ENCODE measurements at regions not wholly inside any gene's neighbourhood (a gene's known extent, or its start where the extent isn't known, plus 50 kb on each side); places are given as distances from the start of the nearest gene placed in this dataset.

DNA sequence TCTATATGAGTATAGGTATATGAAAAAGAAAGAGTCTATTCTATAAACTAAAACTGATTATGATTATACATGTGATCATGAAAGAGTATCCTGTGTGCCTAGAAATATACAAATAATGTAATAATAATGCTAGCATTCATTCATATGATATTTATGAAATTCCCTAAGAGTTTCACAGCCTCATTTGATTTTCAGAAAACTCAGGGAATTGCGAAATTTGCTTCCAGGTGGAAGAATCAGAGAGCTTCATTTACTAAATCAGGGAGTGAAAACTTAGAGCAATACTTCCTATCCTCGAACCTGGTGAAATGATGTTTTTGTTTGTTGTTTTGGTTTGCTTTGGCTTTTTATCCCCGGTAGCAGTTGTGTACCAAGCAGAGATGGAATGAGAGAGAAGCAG is 1105.7 kb upstream of the SLIT2 start:
- ChIA-PET POLR2A (no interaction called here), CTCF (no interaction called here)
- no peak for DNase-seq (ENCODE audit: extremely low spot score)
- TF ChIP-seq CTCF (IDR thresholded peaks at IDR 0.05; ENCODE audit: control extremely low read depth, extremely low read depth, low read depth, missing control alignments) = no peak

DNA sequence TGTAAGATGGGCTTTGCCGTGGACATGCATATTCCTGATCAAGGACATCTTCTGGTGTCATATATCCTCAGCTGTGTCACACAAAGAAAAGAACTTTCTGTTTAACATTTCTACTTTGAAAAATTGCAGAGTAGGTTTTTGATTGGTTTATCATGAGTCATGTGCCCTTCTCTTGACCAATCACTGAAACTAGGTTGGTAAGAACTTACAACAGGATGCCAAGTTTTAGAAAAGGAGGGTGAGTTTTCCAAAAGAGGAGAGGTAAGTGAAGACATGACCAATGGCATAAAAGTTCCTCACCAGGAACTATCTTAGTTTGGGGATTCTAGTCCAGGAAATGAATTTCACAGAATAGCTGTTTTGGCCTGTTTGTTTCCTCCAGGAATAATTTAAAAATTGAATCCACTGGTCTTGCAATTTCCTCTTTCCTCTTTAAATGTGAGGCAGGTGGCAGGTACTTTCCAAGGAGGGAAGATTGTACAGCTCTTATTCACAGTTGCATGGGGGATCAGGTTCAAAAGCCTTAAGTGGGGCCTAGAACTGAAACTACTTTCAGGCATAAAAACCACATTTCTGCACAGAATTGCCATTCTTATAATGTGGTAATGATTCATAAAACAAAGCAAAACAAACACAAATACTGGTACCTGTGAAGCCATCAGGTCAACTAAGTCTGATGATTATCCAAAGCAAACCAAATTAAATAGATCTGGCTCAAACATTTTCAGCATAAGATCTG is 1114.5 kb upstream of the LCORL start:
- POLR2A ChIA-PET = no interaction called here
- no peak for DNase-seq (ENCODE audit: extremely low spot score)
- TF ChIP-seq CTCF (IDR thresholded peaks at IDR 0.05; ENCODE audit: control extremely low read depth, extremely low read depth, low read depth, missing control alignments) = no peak
- CTCF ChIA-PET = interaction anchor here (1.1 to 1.2 kb wide), 3 partner anchors 15 to 70 kb away, joined by 3 read pairs; no protein-coding TSS in a partner anchor

DNA sequence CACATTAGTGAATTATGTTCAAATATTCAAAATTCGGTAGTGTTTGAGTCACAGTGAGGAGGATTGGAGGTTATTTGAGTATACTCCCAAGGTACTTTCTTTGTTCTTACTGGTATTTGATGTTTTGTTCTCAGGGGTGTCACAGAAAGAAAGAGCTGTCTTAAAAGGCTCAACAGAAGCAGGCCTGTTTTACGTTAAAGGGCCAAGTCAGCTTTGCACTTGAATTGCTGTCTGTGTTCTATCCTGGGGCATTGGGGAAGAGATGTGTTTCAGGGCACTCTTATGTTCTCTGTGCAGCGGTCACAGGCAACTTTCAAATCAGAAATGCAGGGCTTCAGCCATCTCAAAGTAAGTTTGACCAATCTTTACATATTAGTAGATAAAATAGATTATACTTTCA is 1113.1 kb upstream of the LCORL start:
- no peak for DNase-seq (ENCODE audit: extremely low spot score)
- no peak for TF ChIP-seq CTCF (IDR thresholded peaks at IDR 0.05; ENCODE audit: control extremely low read depth, extremely low read depth, low read depth, missing control alignments)
- POLR2A ChIA-PET = no interaction called here
- CTCF ChIA-PET = no interaction called here

GRCh38 chr4:19133315-19133714 is 1111.8 kb upstream of the LCORL start:
- ChIA-PET POLR2A (no interaction called here), CTCF (no interaction called here)
- no peak for DNase-seq (ENCODE audit: extremely low spot score)
- TF ChIP-seq CTCF (IDR thresholded peaks at IDR 0.05; ENCODE audit: control extremely low read depth, extremely low read depth, low read depth, missing control alignments) = no peak

- DNase-seq (ENCODE audit: extremely low spot score) = no peak
- ChIA-PET CTCF (no interaction called here), POLR2A (no interaction called here)
- TF ChIP-seq CTCF (IDR thresholded peaks at IDR 0.05; ENCODE audit: control extremely low read depth, extremely low read depth, low read depth, missing control alignments) = no peak
Measured at GRCh38 chr4:19130866-19131265, 1109.3 kb upstream of the LCORL start.

- TF ChIP-seq CTCF (IDR thresholded peaks at IDR 0.05; ENCODE audit: control extremely low read depth, extremely low read depth, low read depth, missing control alignments) = no peak
- POLR2A ChIA-PET = no interaction called here
- CTCF ChIA-PET = no interaction called here
Measured at GRCh38 chr4:19128176-19128575, 1106.6 kb upstream of the LCORL start.

More at GRCh38 chr4:19128176-19128575, 1106.6 kb upstream of the LCORL start:
- DNase-seq (ENCODE audit: extremely low spot score) = no peak

Data from GM10248 (cell line).